ENCODE measurements at regions not wholly inside any gene's neighbourhood (a gene's known extent, or its start where the extent isn't known, plus 50 kb on each side); places are given as distances from the start of the nearest gene placed in this dataset.
"Not testable (repeated sequence)": the region's sequence is repeated elsewhere in the genome, so short reads cannot be mapped to it uniquely, and the experiment has no call there.

GRCh38 chrX:65828599-65828998, 161.1 kb downstream of the MSN start:
- BruUV-seq (replicated peaks) = no TSS peak
- Histone ChIP-seq H3K27ac (ENCODE audit: low read length) (no peak overlapping the region), H3K4me3 (ENCODE audit: low read depth in 2 of 2, low read length in 2 of 2) (no peak overlapping the region), H3K36me3 (ENCODE audit: control insufficient read depth, insufficient read depth, low read length) (no peaks in the 10 kb centered on the region), H3K4me1 (ENCODE audit: control insufficient read depth, insufficient read depth, low read length) (no peaks in the 10 kb centered on the region), H3K27me3 (ENCODE audit: control insufficient read depth, insufficient read depth, low read length) (no peaks in the 10 kb centered on the region), H3K9me3 (ENCODE audit: control insufficient read depth, insufficient read depth, low read depth, low read length) (no peaks in the 10 kb centered on the region)
- ChIA-PET CTCF (no interaction called here), POLR2A (no interaction called here)
- ATAC-seq (no peak), DNase-seq (ENCODE audit: low read depth, low spot score) (no peak)
- in situ Hi-C loops (cut with HindIII; ENCODE audit: low pct_unique_long_range_greater_than_20kb, low sequenced_read_pairs) (no loop called here), intact Hi-C loops (cut with micrococcal nuclease; ENCODE audit: unreplicated experiment) (no loop called here)
- TF ChIP-seq CTCF (IDR thresholded peaks at IDR 0.05) (no peak), TCF7L2 (IDR thresholded peaks at IDR 0.05; ENCODE audit: low read depth, low read length) (no peak), REST (IDR thresholded peaks at IDR 0.05; ENCODE audit: insufficient read depth in 1 of 2, low read depth in 2 of 2, low read length in 1 of 2) (no peak), SIN3A (IDR thresholded peaks at IDR 0.05; ENCODE audit: borderline replicate concordance, insufficient read depth, low read depth, low read length) (no peak), POLR2AphosphoS5 (IDR thresholded peaks at IDR 0.05; ENCODE audit: low read depth, low read length) (no peak)

GRCh38 chrX:65825226-65825625, 157.8 kb downstream of the MSN start:
- ATAC-seq; H3K27ac ChIP-seq (ENCODE audit: low read length); intact Hi-C loops (cut with micrococcal nuclease; ENCODE audit: unreplicated experiment); H3K4me3 ChIP-seq (ENCODE audit: low read depth in 2 of 2, low read length in 2 of 2); H3K36me3 ChIP-seq (ENCODE audit: control insufficient read depth, insufficient read depth, low read length); H3K27me3 ChIP-seq (ENCODE audit: control insufficient read depth, insufficient read depth, low read length); H3K9me3 ChIP-seq (ENCODE audit: control insufficient read depth, insufficient read depth, low read depth, low read length); in situ Hi-C loops (cut with HindIII; ENCODE audit: low pct_unique_long_range_greater_than_20kb, low sequenced_read_pairs); BruUV-seq (replicated peaks); CTCF ChIA-PET; H3K4me1 ChIP-seq (ENCODE audit: control insufficient read depth, insufficient read depth, low read length); POLR2A ChIA-PET; DNase-seq (ENCODE audit: low read depth, low spot score): not testable (repeated sequence)

- ChIA-PET POLR2A (no interaction called here), CTCF (no interaction called here)
- H3K4me3 ChIP-seq (ENCODE audit: low read depth in 2 of 2, low read length in 2 of 2) = peak overlapping the region; percentile 9 to 11; a peak in 2 of 4 replicates
- no peaks in the 10 kb centered on the region for H3K27me3 ChIP-seq (ENCODE audit: control insufficient read depth, insufficient read depth, low read length)
- BruUV-seq (replicated peaks) = no TSS peak
- no peak for TF ChIP-seq TCF7L2 (IDR thresholded peaks at IDR 0.05; ENCODE audit: low read depth, low read length)
- no peak for TF ChIP-seq CTCF (IDR thresholded peaks at IDR 0.05)
- no peak for TF ChIP-seq POLR2AphosphoS5 (IDR thresholded peaks at IDR 0.05; ENCODE audit: low read depth, low read length)
- no peak for TF ChIP-seq REST (IDR thresholded peaks at IDR 0.05; ENCODE audit: insufficient read depth in 1 of 2, low read depth in 2 of 2, low read length in 1 of 2)
- no peak for TF ChIP-seq SIN3A (IDR thresholded peaks at IDR 0.05; ENCODE audit: borderline replicate concordance, insufficient read depth, low read depth, low read length)
- H3K36me3 ChIP-seq (ENCODE audit: control insufficient read depth, insufficient read depth, low read length) = no peaks in the 10 kb centered on the region
- H3K4me1 ChIP-seq (ENCODE audit: control insufficient read depth, insufficient read depth, low read length) = no peaks in the 10 kb centered on the region
- no peak overlapping the region for H3K27ac ChIP-seq (ENCODE audit: low read length)
- no peaks in the 10 kb centered on the region for H3K9me3 ChIP-seq (ENCODE audit: control insufficient read depth, insufficient read depth, low read depth, low read length)
- DNase-seq (ENCODE audit: low read depth, low spot score) (no peak), ATAC-seq (0 out of 2 replicates have a peak, but pooled peaks have one; percentile 53)
- intact Hi-C loops (cut with micrococcal nuclease; ENCODE audit: unreplicated experiment) (no loop called here), in situ Hi-C loops (cut with HindIII; ENCODE audit: low pct_unique_long_range_greater_than_20kb, low sequenced_read_pairs) (no loop called here)
Measured at GRCh38 chrX:65821721-65822496, 154.5 kb downstream of the MSN start.
